Mammary epithelial cell (primary cell): ENCODE measurements at regions not wholly inside any gene's neighbourhood (a gene's known extent, or its start where the extent isn't known, plus 50 kb on each side); places are given as distances from the start of the nearest gene placed in this dataset.

ENCODE experiments used
- EZH2 ChIP-seq: IDR thresholded peaks from 2 replicates; pipeline ENCODE4 v1.6.1; 2012; ENCODE audit warnings: low read length, inconsistent platforms, borderline replicate concordance
- TF ChIP-seq, protein P1 (sequence below), 2 donors: IDR thresholded peaks in 1 of 2; conservative IDR thresholded peaks in 1 of 2; 2 replicates each; pipeline ENCODE4 v1.5.1; 2011 to 2012; ENCODE audit warnings: inconsistent platforms in 2 of 2, low read length in 2 of 2, mild to moderate bottlenecking in 2 of 2, control low read depth in 1 of 2, low read depth in 1 of 2; ENCODE audit not compliant: insufficient read depth in 1 of 2; ENCODE audit errors: extremely low read depth in 1 of 2

DNA sequence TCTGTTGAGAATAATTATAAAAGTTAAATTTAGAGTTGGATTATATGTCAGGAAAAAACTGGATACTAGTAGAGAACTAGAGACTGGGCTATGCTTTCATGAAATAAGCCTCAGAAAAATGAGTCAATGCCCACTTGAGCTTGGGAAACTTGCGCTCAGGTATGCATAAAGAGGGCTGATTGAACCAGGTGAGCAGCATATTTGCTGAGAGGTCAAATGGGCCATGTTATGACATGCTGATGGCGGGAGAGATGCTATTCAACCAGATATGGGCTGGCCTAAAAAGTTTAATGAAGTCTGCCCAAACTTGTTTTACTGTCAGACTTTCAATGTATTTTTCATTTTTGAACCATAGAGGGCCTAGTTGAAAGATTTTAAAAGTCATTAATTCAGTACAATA lies 837.6 kb upstream of the GHITM start:
- TF ChIP-seq, protein P1, sequence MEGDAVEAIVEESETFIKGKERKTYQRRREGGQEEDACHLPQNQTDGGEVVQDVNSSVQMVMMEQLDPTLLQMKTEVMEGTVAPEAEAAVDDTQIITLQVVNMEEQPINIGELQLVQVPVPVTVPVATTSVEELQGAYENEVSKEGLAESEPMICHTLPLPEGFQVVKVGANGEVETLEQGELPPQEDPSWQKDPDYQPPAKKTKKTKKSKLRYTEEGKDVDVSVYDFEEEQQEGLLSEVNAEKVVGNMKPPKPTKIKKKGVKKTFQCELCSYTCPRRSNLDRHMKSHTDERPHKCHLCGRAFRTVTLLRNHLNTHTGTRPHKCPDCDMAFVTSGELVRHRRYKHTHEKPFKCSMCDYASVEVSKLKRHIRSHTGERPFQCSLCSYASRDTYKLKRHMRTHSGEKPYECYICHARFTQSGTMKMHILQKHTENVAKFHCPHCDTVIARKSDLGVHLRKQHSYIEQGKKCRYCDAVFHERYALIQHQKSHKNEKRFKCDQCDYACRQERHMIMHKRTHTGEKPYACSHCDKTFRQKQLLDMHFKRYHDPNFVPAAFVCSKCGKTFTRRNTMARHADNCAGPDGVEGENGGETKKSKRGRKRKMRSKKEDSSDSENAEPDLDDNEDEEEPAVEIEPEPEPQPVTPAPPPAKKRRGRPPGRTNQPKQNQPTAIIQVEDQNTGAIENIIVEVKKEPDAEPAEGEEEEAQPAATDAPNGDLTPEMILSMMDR (conservative IDR thresholded peaks at IDR 0.05 in 1 of 2, IDR thresholded peaks at IDR 0.05 in 1 of 2; ENCODE audit: extremely low read depth in 1 of 2, insufficient read depth in 1 of 2, low read depth in 1 of 2, low read length in 2 of 2) = no peak
- no peak for TF ChIP-seq EZH2
